ENCODE measurements at regions not wholly inside any gene's neighbourhood (a gene's known extent, or its start where the extent isn't known, plus 50 kb on each side); places are given as distances from the start of the nearest gene placed in this dataset.
"Not testable (repeated sequence)": the region's sequence is repeated elsewhere in the genome, so short reads cannot be mapped to it uniquely, and the experiment has no call there.

GRCh38 chr10:53650794-53651193 is 878.2 kb upstream of the MBL2 start:
- no peak for DNase-seq

DNA sequence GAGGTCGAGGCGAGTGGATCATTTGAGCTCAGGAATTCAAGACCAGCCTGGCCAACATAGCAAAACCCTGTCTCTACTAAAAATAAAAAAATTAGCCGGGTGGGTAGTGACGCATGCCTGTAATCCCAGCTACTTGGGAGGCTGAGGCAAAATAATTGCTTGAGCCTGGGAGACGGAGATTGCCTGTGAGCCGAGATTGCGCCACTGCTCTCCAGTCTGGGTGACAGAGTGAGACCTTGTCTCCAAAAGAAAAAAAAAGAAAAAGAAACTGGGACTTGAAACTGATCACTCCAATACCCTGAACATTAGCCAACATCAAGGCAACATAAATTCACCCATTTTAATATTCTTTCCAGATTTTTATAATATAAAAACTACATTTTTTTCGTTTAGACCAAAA is 874.6 kb upstream of the MBL2 start:
- not testable (repeated sequence) for DNase-seq

GRCh38 chr10:53646525-53646924 is 873.9 kb upstream of the MBL2 start:
- peak; percentile 38 to 74 (median 59) for DNase-seq

GRCh38 chr10:53645951-53646350 is 873.4 kb upstream of the MBL2 start:
- no peak for DNase-seq

- no peak for DNase-seq
Observed at GRCh38 chr10:53638006-53638405, 865.4 kb upstream of the MBL2 start.

GRCh38 chr10:53624722-53625121 is 852.1 kb upstream of the MBL2 start:
- DNase-seq = no peak

- no peak for DNase-seq
Observed at GRCh38 chr10:53622201-53622600, 849.6 kb upstream of the MBL2 start.

DNA sequence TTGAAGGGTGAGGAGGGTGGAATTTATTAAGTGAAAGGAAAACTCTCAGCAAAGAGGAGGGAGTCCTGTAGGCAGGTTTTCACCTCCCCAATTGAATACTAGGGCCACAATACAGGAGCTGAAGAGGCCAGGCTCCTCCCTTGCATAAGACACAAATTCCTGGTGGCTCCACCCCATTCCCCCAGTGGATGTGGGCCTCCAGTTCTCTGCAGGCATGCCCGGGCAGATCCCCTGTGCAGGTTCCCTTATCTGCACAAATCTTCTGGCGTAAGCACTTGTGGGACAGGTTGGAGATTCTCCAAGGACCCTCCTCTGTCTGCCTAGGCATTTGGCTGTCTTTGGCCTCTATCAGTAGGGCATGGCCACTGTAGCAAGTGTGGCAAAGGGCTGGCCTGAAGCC is 847.1 kb upstream of the MBL2 start:
- no peak for DNase-seq

- DNase-seq = no peak
Observed at GRCh38 chr10:53607691-53608090, 835.1 kb upstream of the MBL2 start.

DNA sequence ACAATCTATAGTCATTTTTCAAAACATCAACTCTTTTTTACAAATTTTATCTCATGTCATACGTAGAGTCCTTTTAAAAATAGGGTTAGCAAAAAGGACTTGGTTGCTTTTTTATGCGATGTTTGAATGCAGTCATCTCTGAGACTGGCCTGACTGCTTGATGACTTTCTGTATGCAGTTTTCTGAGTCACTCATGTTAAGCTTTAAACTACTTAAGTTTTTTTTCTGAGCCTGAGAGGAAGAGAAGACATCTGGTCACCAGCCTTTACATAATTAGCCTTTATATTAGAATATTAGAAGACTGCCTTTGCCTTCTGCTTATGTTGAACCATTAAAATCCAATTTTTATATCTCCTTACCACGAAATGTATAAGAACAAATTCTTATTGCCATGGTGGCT is 834.4 kb upstream of the MBL2 start:
- no peak for DNase-seq

- peak; percentile 15 to 54 (median 26) for DNase-seq
Observed at GRCh38 chr10:53601260-53601875, 828.8 kb upstream of the MBL2 start.

GRCh38 chr10:53598914-53599313 is 826.3 kb upstream of the MBL2 start:
- no peak for DNase-seq

- no peak for DNase-seq
Observed at GRCh38 chr10:53597835-53598251, 825.3 kb upstream of the MBL2 start.

- DNase-seq = no peak
Observed at GRCh38 chr10:53580465-53580864, 807.9 kb upstream of the MBL2 start.

DNA sequence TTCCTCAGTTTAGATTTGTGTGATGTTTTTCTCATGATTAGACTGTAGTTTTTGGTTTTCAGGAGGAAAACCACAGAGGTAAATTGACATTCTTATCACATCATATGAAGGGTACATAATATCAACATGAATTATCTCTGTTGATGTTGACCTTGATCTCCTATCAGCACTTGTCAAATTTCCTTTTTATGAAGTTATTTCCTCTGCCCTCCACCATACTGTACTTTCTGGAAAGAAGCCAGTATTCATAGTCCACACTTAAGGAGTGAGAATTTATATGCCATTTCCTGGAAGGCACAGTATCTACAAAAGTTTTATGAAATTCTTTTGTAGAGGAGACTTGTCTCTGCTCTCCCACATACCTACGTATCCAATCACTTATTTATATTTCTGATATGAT is 807.2 kb upstream of the MBL2 start:
- DNase-seq = no peak

- DNase-seq = no peak
Observed at GRCh38 chr10:53574024-53574423, 801.4 kb upstream of the MBL2 start.

GRCh38 chr10:53573498-53573897 is 800.9 kb upstream of the MBL2 start:
- no peak for DNase-seq

DNA sequence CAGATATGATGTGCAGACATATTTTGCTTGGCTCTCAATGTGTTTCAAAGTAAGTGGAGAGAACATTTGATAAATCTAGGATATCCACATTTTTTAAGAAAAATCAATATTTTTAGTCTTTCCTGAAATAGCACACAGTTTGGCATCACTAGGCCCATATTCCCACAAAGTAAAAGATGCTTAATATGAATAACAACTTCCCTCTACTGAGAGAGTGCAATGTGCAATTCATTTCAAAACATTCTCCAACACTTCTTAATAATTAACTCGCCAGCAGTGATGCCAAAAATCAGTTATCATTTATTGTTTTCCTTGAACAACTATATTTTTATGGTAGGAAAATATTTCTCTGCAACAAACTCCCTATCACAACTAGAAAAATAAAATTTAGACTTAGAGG is 800.2 kb upstream of the MBL2 start:
- DNase-seq = no peak

DNA sequence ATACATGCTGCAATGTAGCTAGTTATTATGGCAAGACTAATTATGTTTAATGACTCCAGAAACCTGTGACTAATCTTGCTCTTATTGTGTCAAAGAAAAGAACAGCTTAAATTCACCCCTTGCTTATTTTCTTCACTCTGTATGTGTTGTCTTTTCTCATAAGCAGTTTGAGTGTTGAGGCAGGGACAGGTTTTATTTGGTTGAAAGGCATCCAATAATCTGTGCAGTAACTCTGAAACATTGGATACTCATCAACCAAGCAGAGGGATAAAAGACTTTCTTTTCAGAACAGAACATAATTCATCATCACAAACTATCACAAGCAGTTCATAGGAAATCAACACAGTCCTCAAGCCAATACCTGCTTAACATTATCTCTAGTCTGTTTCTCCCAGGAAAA is 797.6 kb upstream of the MBL2 start:
- no peak for DNase-seq

DNA sequence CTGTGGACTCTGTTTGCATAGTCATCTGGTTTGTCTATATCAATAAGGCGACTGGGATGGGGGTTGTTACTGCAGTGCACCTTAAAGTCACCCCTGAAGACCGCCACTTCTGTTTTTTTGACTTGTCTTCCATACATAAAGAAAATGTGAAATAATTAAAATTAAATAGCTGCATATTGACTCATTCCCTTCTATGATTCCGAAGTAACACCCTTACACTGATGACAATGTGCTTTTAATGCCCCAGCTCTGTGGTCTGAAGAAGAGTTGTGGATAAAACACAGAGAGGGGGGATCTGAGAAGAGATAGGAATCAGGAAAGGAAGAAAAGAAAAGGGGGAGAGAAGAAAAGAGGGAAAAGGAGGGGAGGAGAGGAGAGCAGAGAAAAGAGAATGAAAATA is 796.9 kb upstream of the MBL2 start:
- DNase-seq = no peak

DNA sequence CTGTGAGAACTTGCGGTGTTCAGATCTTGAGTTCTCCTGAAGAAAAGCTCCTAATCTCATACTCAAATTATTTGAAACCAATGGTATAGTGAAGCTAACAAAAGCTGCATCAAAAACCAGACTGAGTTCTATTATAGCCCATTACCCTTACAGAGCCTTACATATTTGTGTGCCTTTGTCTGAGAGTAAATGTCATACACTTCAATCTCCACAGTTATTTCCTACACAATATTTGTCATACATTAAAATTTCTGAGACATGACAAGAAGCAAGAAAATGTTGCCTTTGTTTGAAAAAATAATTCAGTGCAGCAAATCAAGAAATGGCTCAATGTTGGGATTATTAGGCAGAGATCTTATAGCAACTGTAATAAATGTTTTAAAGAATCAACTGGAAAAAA is 776.1 kb upstream of the MBL2 start:
- DNase-seq = no peak

- no peak for DNase-seq
Observed at GRCh38 chr10:53547364-53547763, 774.8 kb upstream of the MBL2 start.

DNA sequence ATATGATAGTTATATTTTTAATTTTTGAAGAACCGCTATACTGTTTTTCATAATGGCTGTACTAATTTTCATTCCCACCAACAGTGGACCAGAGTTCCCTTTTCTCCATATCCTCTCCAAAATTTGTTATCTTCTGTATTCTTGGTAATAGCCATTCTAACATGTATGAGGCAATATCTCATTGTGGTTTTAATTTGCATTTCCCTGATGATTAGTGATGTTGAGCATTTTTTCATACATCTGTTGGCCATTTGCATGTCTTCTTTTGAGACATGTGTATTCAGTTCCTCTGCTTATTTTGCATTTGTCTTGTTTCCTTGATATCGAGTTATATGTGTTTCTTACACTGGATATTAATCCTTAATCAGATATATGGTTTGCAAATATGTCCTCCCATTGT is 770.8 kb upstream of the MBL2 start:
- DNase-seq = no peak

DNA sequence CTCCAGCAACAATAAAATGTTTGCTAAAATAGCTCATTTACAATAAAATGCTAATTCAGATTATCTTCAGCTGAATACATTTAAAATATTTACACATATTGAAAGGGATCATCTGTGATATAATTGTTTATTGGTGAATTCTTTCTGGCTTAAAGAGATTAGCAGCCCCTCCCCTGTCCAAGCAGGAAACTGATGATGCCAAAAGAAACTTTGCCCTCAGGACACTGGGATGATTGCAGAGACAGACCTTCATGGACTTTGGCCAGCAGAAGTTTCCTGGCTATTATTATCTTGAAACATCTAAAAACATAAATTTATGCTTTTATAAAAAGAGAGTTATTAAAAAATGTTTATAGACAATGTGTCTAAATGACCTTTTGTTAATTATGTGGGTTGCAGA is 764.9 kb upstream of the MBL2 start:
- no peak for DNase-seq

- DNase-seq = no peak
Observed at GRCh38 chr10:53536322-53536721, 763.7 kb upstream of the MBL2 start.
